AG09309 (cell line): ENCODE measurements at regions not wholly inside any gene's neighbourhood (a gene's known extent, or its start where the extent isn't known, plus 50 kb on each side); places are given as distances from the start of the nearest gene placed in this dataset.

Experiments
- DNase-seq: peaks from one replicate; pipeline ENCODE4 v3.0.0-alpha.2; 2010; ENCODE audit warnings: low read depth
- H3K4me3 ChIP-seq: 2 replicates; pipeline ENCODE4 v1.5.1; 2011; ENCODE audit warnings: mild to moderate bottlenecking, low read depth, low read length, moderate library complexity; ENCODE audit not compliant: control insufficient read depth
- TF ChIP-seq, protein P1 (sequence below): IDR thresholded peaks from 2 replicates; pipeline ENCODE4 v1.5.1; 2011; ENCODE audit warnings: mild to moderate bottlenecking, low read depth, low read length, inconsistent platforms; ENCODE audit not compliant: insufficient read depth, control insufficient read depth; ENCODE audit errors: missing control alignments

DNA sequence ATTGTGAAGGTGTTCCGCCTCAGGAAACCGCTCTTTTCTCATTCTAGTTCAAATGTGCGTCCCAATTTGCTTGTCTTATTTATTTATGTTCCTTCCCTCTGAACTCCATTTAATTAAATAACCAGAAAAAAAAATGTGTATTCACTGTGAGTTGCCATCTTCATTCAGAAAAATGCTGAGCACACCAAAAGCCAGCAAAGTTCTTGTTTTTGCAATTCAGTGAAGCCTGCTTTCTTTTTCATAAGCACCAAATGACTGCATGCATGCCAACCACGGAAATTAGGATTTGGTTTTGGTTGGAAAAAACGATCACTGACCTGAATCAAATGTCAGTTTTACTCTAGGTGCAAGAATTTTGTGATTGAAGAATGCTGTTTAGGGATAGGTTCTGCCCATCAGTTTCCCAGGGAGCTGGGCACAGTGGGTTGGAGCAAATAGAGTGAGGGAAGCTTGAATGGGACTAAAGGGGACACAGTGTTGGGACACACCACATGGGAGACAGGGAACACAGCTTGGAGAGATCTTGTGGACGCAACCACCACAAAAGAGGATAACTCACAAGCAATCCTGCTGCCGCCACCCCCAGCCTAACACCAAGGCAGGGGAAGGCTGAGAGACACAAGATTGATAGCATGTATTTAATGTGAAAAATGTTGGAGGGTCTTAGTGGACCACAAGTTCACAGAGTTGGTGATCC, 183.4 kb upstream of the GALNT2 start:
- H3K4me3 ChIP-seq, result no peak overlapping the region
- TF ChIP-seq, protein P1, sequence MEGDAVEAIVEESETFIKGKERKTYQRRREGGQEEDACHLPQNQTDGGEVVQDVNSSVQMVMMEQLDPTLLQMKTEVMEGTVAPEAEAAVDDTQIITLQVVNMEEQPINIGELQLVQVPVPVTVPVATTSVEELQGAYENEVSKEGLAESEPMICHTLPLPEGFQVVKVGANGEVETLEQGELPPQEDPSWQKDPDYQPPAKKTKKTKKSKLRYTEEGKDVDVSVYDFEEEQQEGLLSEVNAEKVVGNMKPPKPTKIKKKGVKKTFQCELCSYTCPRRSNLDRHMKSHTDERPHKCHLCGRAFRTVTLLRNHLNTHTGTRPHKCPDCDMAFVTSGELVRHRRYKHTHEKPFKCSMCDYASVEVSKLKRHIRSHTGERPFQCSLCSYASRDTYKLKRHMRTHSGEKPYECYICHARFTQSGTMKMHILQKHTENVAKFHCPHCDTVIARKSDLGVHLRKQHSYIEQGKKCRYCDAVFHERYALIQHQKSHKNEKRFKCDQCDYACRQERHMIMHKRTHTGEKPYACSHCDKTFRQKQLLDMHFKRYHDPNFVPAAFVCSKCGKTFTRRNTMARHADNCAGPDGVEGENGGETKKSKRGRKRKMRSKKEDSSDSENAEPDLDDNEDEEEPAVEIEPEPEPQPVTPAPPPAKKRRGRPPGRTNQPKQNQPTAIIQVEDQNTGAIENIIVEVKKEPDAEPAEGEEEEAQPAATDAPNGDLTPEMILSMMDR, result no peak
- no peak for DNase-seq

DNA sequence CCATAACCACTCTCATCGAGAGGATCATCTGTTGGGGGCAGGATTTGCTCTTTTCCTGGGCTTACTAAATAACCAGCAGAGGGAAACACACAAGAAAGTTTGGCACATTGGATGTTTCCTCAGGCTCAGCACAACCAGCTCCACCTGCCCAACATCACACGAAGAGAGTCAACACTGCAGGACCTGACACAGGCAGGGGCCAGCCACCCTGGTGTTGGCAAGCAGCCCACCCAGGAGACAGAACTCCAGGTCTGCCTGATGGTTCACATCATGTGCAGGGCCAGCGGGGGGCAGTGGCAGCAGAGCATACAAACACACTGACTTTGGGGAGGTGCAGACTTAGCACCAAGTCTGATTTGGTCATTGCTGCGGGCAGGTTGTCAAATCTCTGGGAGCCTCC, 182.3 kb upstream of the GALNT2 start:
- TF ChIP-seq, protein P1, result no peak
- H3K4me3 ChIP-seq, result no peak overlapping the region
- DNase-seq, result no peak

DNA sequence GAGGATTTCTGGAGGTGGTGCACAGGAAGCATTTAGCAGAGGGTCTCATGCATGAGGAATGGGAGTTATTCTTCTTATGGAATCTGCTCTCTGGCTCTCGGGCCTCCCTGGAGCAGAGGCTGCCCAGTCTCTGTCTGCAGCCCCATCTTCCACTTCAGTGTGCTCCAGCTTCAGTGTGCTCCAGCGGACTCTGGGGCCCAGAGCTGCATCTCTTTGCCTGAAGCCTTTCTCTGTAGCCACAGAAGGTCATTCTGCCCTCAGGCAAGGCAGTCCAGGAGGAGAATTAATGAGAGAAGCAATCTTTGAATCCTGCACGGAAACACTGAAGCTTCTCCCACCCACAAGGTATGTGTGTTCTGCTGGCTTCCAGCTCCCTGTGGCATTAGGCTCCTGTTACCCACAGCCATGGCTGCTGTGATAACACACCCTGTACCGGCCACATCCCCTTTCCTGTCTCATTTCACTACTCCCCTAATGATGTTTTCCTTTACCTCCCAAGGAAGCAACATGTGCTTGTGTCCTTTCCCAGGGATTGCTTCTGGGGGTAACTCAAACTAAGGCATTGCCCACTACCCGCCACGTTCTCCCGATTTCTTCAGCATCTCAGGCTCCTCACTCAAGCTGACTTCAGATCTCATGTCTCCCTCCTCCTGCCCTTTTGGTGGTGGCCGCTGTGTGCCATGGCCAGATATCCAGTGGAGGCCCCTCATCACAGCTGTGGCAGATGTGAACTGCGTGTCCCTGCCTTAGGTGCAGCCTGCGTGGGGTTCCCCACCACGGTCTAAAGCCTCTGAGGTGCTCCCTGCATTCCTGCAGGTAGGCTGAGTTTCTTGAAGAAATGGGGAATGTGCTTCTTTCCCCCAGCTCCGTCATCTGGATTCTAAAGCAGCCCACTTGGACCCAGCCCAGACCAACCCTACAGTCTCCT, 181.2 kb upstream of the GALNT2 start:
- no peak overlapping the region for H3K4me3 ChIP-seq
- TF ChIP-seq, protein P1, result no peak
- DNase-seq, result no peak

DNA sequence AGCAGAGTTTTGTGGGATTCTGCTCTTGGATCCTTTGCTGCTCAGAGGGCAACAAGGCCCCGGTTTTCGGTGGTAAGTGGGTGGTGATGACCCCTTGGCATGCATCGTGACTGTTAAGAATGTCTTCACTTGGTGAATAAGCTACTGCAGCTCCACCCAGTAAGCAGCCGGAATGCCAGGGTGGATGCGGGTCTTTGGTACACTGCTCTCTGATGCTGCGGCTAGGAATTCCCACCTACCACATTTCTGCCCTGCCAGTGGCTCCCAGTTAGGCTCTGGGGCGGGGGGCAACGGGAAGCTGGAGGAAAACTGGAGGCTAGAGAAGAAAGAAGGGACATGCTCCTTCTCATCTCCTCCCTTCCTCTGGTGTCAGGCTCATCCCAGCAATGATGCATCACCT, 180.4 kb upstream of the GALNT2 start:
- TF ChIP-seq, protein P1, result no peak
- H3K4me3 ChIP-seq, result no peak overlapping the region
- DNase-seq, result no peak

DNA sequence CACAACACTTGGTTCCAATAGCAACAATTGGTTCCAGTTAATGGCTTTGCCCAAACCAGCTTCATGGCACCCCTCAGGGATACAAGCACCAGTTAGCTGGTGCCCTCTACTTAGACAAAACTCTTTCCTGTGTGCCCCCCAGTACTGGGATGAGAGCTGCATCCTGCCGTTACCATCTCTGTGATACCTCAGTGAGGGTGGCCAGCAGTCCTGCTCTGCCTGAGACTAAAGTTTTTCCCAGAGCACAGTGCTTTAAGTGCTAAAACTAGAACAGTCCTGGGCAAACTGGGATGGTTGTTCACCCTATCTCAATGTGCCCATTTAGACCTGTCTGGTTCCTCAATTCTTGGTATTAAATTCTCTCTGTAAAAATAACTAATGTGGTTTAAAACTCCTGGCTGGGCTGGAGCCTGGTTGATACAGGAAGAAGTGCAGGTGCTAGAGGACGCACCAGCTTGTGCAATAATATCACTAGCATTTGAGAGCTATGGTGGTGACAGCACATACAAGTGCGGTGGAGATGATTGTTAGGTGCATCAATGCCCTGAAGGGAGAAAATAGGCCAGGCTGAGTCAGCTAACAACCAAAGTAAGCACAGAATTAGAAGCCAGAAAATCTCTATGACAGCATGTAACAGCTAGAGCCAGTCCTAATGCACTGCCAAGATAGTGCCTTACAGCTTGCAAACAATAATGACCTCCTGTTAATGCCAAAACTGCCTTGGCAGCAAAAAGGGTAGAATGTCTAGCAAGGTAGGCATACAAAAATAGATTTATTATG, 179.8 kb upstream of the GALNT2 start:
- no peak for DNase-seq
- TF ChIP-seq, protein P1, result no peak
- no peak overlapping the region for H3K4me3 ChIP-seq

DNA sequence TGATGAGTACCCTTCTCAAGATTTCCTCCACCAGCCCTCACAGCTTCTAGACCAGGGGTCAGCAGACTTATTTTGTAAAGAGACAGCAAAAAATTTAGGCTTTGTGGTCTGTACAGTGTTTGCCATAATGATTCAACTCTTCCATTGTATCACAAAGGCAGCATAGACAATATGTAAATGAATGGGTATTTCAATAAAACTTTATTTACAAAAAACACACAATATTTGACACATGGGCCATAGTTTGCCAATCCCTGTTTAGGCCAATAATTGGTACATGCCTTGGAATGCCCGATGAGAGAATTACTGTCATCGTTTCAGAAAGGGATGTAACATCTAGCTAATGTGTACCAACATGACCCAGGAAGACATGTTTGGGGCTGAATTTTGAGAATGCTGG, 178.9 kb upstream of the GALNT2 start:
- no peak for DNase-seq
- TF ChIP-seq, protein P1, result no peak

More for the DNA sequence above, 178.9 kb upstream of the GALNT2 start:
- no peak overlapping the region for H3K4me3 ChIP-seq
